Stimulated activated CD4-positive, alpha-beta T cell treated with anti-CD3 and anti-CD28 coated beads, Interleukin-4, amount 100 ng/mL, for 24 hours (primary cell): ENCODE measurements at regions not wholly inside any gene's neighbourhood (a gene's known extent, or its start where the extent isn't known, plus 50 kb on each side); places are given as distances from the start of the nearest gene placed in this dataset.
"Not testable (repeated sequence)": the region's sequence is repeated elsewhere in the genome, so short reads cannot be mapped to it uniquely, and the experiment has no call there.

Experiments used
- DNase-seq: peaks from one replicate; pipeline ENCODE4 v3.0.0-alpha.2; 2020

DNA sequence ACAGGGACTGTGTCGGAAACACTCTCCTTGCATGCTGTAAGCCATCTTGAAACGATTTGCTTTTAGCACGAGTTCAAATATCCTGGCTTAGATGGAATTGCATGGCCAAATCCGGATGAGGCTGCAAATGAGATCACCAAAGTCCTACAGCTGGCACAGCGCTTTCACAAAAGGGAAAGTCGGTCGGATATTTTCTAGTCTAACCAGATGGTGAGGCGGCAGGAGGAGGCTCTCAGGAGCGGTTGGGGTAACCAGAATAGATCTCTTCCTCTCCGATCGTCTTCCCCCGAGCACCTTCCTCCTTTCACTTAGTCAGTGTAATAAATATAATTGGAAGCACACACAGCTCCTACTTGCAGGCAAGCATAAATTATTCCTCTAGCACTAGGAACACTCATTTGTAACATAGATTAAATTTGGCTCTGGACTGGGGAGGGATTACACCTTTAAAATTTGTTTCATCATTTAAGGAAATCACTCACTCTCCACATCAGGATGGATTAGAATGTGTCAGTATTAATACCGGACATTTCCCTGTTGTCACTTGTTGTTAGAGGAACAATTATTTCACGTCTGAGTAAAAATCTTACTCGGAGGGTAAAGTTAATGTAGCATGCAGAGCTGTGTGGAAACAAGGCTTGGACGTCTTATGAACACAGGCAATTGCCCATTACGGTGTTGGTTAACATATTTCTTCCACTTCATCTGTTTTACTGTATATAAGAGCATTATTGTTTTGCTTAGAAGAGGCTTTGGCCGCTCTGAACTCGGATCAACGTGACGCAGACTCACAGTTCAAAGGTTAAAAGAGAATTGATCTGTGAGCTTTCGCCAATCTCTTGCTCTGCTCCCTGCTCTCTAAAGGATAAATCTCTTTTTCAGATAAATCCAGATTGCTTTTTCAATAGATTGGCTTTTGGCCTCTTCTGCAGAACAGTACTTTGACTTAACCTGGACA is 857.9 kb downstream of the TYW1 start:
- DNase-seq = no peak

GRCh38 chr7:67855322-67855721 is 858.7 kb downstream of the TYW1 start:
- DNase-seq = no peak

GRCh38 chr7:67856046-67856445 is 859.4 kb downstream of the TYW1 start:
- no peak for DNase-seq

DNA sequence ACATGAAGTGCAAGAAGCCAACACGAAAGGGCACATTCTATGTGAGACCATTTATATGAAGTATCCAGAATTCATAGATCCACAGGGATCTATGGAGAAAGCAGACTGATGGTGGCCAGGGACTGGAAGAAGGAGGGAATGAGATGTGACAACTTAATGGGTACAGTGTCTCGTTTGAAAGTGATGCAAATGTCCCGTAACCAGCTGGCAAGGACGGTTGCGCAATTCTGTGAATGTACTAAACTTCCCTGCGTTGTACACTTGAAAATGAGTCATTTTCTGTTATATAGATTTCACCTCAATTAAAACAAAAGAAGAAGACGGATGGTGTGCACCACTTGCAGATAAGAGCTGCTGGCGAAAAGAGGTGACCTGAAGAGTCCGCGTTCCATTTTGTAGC is 861.1 kb downstream of the TYW1 start:
- DNase-seq = no peak

- DNase-seq = no peak
These were observed 862.3 kb downstream of the TYW1 start for GRCh38 chr7:67858931-67859330.

GRCh38 chr7:67863911-67864310 is 867.3 kb downstream of the TYW1 start:
- no peak for DNase-seq

DNA sequence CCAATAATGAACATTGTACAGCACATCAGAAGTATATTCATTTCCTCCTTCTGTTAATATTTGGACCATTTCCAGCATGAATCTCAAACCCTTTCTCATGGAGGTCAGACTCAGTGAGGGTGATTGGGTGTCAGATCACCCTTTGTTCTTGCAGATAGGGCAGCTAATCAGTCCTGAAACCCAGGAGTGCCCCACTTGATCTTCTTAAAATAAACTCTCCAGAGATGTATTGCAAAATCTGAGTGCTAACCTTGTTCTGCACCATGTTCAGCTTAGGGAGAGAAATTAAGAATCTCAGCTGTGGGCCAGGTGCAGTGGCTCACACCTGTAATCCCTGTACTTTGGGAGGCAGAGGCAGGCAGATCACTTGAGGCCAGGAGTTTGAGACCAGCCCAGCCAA is 869.4 kb downstream of the TYW1 start:
- no peak for DNase-seq

DNA sequence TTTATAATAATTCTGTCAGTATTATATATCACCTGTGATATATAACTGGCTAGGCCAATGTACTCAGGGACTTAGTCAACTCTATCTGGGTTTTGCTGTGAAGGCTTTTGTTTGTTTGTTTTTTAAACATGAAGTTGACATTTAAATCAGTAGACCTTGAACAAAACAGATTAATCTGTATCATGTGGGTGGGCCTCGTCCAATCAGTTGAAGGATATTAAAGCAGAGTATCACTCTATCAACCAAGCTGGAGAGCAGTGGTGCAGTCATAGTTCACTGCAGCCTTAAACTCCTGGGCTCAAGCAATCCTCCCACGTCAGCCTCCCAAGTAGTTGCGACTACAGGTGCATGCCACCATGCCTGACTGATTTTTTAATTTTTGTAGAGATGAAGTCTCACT is 870.2 kb downstream of the TYW1 start:
- no peak for DNase-seq

GRCh38 chr7:67870396-67870795 is 873.8 kb downstream of the TYW1 start:
- DNase-seq = no peak

DNA sequence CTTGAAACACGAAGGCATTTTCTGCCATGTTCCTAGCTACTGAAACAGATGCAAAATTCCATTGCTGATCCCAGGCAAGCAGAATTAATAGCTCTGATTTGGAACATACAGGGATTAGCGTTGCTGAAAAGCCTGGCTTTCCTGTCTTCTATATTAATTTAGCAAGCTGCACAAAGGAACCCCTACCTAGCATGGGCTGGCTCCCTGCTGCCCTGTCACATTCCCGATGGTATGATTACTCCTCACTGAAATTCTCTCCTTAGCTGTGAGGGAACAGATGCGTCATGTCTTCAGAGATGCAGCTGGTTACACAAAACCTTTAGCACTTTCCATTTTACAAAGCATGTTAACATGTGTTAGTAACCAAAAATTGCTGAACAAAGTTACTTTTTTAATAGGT is 878.9 kb downstream of the TYW1 start:
- DNase-seq = no peak

GRCh38 chr7:67878808-67879207 is 882.2 kb downstream of the TYW1 start:
- no peak for DNase-seq

- DNase-seq = no peak
These were observed 886.2 kb downstream of the TYW1 start for GRCh38 chr7:67882843-67883242.

- DNase-seq = no peak
These were observed 893.7 kb downstream of the TYW1 start for GRCh38 chr7:67890316-67890715.

DNA sequence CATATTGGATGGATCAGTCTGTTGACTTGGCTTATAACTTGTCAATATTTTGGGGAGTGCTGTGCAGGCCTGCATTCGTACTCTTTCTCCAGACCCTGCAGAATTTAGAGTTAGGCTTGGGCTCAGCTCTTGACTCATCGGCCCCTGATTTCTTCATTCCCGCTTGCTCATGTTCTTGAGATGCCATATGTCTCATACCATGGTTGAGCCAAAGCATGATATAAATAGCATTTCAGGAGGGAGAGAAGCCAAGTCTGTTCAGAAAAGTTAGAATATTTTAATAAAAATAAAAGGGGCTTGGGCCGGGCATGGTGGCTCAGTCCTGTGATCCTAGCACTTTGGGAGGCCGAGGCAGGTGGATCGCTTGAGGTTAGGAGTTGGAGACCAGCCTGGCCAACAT is 898.1 kb downstream of the TYW1 start:
- DNase-seq = no peak

- no peak for DNase-seq
These were observed 900.1 kb downstream of the TYW1 start for GRCh38 chr7:67896721-67897120.

GRCh38 chr7:67900456-67900855 is 903.8 kb downstream of the TYW1 start:
- no peak for DNase-seq

- DNase-seq = no peak
These were observed 905.3 kb downstream of the TYW1 start for GRCh38 chr7:67901808-67902480.

GRCh38 chr7:67907792-67908191 is 911.2 kb downstream of the TYW1 start:
- DNase-seq = no peak

GRCh38 chr7:67912437-67912836 is 915.8 kb downstream of the TYW1 start:
- DNase-seq = no peak

GRCh38 chr7:67913604-67914003 is 917.0 kb downstream of the TYW1 start:
- no peak for DNase-seq

DNA sequence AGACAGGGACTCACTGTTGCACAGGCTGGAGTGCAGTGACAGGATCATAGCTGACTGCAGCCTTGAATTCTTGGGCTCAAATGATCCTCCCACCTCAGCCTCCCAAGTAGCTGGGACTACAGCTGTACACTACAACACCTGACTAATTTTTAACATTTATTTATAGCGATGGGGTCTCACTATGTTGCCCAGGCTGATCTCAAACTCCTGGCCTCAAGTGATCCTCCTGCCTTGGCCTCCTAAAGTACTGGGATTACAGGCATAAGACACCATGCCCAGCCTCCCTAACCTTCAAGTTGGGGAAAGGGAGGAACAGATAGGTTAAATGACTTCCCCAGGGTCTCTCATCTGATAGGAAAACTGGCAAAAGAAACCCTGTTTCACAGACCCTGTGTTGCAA is 919.5 kb downstream of the TYW1 start:
- not testable (repeated sequence) for DNase-seq

DNA sequence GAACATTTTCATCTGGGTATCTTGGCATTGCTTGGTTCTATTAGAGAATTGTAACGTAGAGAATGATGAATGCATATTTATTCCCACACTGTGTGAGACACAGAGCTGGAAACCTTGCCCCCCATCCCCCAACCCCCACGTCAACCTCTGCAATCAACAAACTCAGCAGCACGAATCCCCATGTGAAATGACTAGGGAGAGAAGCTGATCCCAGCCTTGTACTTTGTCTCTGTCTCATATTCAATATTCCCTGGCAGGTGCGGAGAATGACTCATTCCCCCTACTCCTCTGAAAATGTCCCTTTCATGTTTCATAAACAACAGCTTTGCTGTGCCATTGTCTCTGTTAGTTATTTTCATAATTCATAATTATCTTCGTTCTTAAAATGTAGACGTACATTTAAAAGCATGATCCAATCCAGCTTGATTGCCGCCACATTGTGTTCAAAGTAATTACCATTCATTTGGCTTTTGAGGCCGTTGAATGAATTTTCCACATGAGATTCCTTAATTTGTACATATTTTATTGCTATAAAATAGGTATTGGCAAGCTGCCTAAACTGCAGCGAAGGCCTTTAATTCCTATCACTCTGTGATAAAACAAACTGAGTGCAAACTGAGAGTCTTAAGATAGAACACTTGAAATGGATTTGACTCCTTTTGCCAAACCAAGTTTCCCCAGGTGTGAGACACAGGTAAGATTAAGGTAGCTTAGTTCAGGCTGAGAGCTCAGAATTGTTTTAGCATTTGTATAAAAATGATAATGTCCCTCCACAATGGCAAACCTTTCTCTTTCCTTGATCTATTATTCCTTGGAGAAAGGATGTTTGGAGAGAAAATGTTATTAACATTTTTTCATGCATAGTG is 920.2 kb downstream of the TYW1 start:
- DNase-seq = no peak

DNA sequence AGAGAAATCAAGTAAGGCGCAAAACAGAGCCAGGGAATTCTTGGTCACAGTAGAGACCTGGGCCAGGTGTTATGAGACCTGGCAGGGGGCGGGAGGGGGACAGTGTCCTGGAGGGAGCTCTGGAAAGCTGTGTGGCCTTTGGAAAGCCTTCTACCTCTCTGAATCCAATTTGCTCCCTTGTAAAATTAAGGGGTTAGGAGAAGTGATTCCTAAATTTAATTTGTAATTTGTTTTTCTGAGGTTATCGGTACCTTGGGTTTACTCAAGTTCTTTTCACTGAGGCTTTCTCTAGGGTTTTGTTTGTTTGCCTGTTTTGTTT is 920.8 kb downstream of the TYW1 start:
- DNase-seq = no peak

DNA sequence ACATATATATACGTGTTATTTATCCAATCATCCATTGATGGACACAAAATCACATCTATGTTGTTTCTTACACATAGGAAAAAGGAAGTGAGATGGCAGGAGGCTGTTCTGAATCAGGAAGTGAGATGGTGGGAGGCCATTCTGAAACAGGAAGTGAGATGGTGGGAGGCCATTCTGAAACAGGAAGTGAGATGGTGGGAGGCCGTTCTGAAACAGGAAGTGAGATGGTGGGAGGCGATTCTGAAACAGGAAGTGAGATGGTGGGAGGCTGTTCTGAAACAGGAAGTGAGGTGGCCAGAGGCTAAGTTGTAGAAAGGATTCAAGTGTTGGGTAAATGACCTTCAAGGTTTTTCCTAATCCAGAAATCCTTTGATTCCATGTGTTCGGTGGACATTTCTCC is 921.5 kb downstream of the TYW1 start:
- no peak for DNase-seq
